Breast epithelium (tissue), 3 donors: ENCODE measurements at regions not wholly inside any gene's neighbourhood (a gene's known extent, or its start where the extent isn't known, plus 50 kb on each side); places are given as distances from the start of the nearest gene placed in this dataset.

Experiments
- CTCF ChIP-seq, 3 donors: fragments of 450-650 bp; IDR thresholded peaks; one replicate each; pipeline ENCODE4 v1.5.1; 2016 to 2017; ENCODE audit warnings: antibody characterized with exemption in 3 of 3, mild to moderate bottlenecking in 3 of 3, moderate library complexity in 3 of 3
- POLR2A ChIP-seq: fragments of 450-650 bp; IDR thresholded peaks from one replicate; pipeline ENCODE4 v1.6.1; 2016; ENCODE audit warnings: antibody characterized with exemption, mild to moderate bottlenecking, moderate library complexity

GRCh38 chr4:125546272-125546671, 231.5 kb downstream of the FAT4 start:
- TF ChIP-seq CTCF (IDR thresholded peaks at IDR 0.05), result no peak
- no peak for TF ChIP-seq POLR2A
